CD4-positive, alpha-beta T cell (primary cell): ENCODE measurements at regions not wholly inside any gene's neighbourhood (a gene's known extent, or its start where the extent isn't known, plus 50 kb on each side); places are given as distances from the start of the nearest gene placed in this dataset.

Experiments used
- ATAC-seq: fragments of 200-7000 bp; cut with Tn5 transposase; one replicate; pipeline ENCODE4 v1.10.0; 2022; ENCODE audit warnings: mild to moderate bottlenecking; ENCODE audit not compliant: poor library complexity
- CTCF ChIA-PET: fragments of 350-600 bp; sonication (Branson Sonifier 250); formaldehyde crosslinking; loops from one replicate; lab custom pipeline; 2021; ENCODE audit warnings: antibody characterized with exemption, inconsistent platforms; lab: Charles Lee
- POLR2A ChIA-PET: fragments of 350-600 bp; sonication (Branson Sonifier 250); formaldehyde crosslinking; loops from one replicate; lab custom pipeline; 2021; ENCODE audit warnings: antibody characterized with exemption, inconsistent platforms; lab: Charles Lee
- DNase-seq, 14 experiments: peaks; one replicate each; pipeline ENCODE4 v3.0.0-alpha.2; 2013 to 2020; ENCODE audit warnings: mixed read lengths in 2 of 14
- H3K27ac ChIP-seq, 2 donors: one replicate each; pipeline versions ENCODE4 v1.5.1 to v1.7.0; 2013; ENCODE audit warnings: low read length in 2 of 2, low read depth in 1 of 2, mild to moderate bottlenecking in 1 of 2
- H3K27me3 ChIP-seq, 2 experiments: 1 replicate in 1 of 2; 2 replicates in 1 of 2; pipeline versions ENCODE4 v1.6.1 to v1.7.0; 2013; ENCODE audit warnings: low read length in 2 of 2, control low read depth in 1 of 2, mild to moderate bottlenecking in 1 of 2, moderate library complexity in 1 of 2; ENCODE audit not compliant: insufficient read depth in 2 of 2, control insufficient read depth in 1 of 2
- H3K36me3 ChIP-seq: one replicate; pipeline ENCODE4 v1.6.1; 2013; ENCODE audit warnings: low read length, control low read depth; ENCODE audit not compliant: insufficient read depth
- H3K4me1 ChIP-seq: one replicate; pipeline ENCODE4 v1.6.1; 2013; ENCODE audit warnings: low read length, control low read depth; ENCODE audit not compliant: insufficient read depth
- H3K4me3 ChIP-seq: one replicate; pipeline ENCODE4 v1.5.1; 2013; ENCODE audit warnings: mild to moderate bottlenecking, low read length, moderate library complexity
- H3K9me3 ChIP-seq, 2 experiments: 1 replicate in 1 of 2; 2 replicates in 1 of 2; pipeline versions ENCODE4 v1.6.1 to v1.7.0; 2013; ENCODE audit warnings: low read length in 2 of 2, mild to moderate bottlenecking in 2 of 2, control low read depth in 1 of 2, moderate library complexity in 1 of 2; ENCODE audit not compliant: control insufficient read depth in 1 of 2, insufficient read depth in 1 of 2
- H3K27ac Mint-ChIP-seq: one replicate; pipeline ENCODE4 v1.8.0; 2020; ENCODE audit warnings: mixed read lengths
- H3K27me3 Mint-ChIP-seq: one replicate; pipeline ENCODE4 v1.8.0; 2021; ENCODE audit warnings: mixed read lengths
- H3K36me3 Mint-ChIP-seq: one replicate; pipeline ENCODE4 v1.8.0; 2021; ENCODE audit warnings: low read depth, mixed read lengths
- H3K4me1 Mint-ChIP-seq: one replicate; pipeline ENCODE4 v1.8.0; 2021; ENCODE audit warnings: low read depth, mixed read lengths
- H3K4me3 Mint-ChIP-seq: one replicate; pipeline ENCODE4 v1.8.0; 2020; ENCODE audit warnings: mild to moderate bottlenecking, mixed read lengths
- H3K9me3 Mint-ChIP-seq: one replicate; pipeline ENCODE4 v1.8.0; 2020; ENCODE audit warnings: mixed read lengths
- CTCF ChIP-seq: fragments of 200-600 bp; IDR thresholded peaks from one replicate; pipeline ENCODE4 v1.8.0; 2022; ENCODE audit warnings: antibody characterized with exemption, mild to moderate bottlenecking
- intact Hi-C, 2 experiments: fragments of 100-400 bp; cut with DNase I in 1 of 2; cut with micrococcal nuclease in 1 of 2; formaldehyde crosslinking; loops; one replicate each; pipeline versions ENCODE4 v1.15.1 to v1.9.0; 2023 to 2025; cut with DNase I, micrococcal nuclease

GRCh38 chr16:65219786-65220185 is 97.9 kb upstream of the CDH11 start:
- Mint-ChIP-seq H3K4me1 (no peaks in the 10 kb centered on the region), H3K27ac (no peak overlapping the region), H3K36me3 (no peaks in the 10 kb centered on the region), H3K4me3 (no peak overlapping the region), H3K27me3 (no peaks in the 10 kb centered on the region), H3K9me3 (peaks cover 4% of the 10 kb centered on the region)
- intact Hi-C loops: no loop called here
- POLR2A ChIA-PET: no interaction called here
- H3K4me1 ChIP-seq: no peaks in the 10 kb centered on the region
- TF ChIP-seq CTCF: no peak
- CTCF ChIA-PET: no interaction called here
- H3K27me3 ChIP-seq: no peaks in the 10 kb centered on the region
- H3K9me3 ChIP-seq: no peaks in the 10 kb centered on the region
- no peak overlapping the region for H3K4me3 ChIP-seq
- no peak overlapping the region for H3K27ac ChIP-seq
- H3K36me3 ChIP-seq: no peaks in the 10 kb centered on the region
- ATAC-seq (no peak), DNase-seq (no peak)

- H3K4me1 ChIP-seq: no peaks in the 10 kb centered on the region
- no peaks in the 10 kb centered on the region for H3K36me3 ChIP-seq
- Mint-ChIP-seq H3K4me1 (no peaks in the 10 kb centered on the region), H3K36me3 (no peaks in the 10 kb centered on the region), H3K9me3 (peaks cover 4% of the 10 kb centered on the region), H3K4me3 (no peak overlapping the region), H3K27me3 (no peaks in the 10 kb centered on the region), H3K27ac (no peak overlapping the region)
- no peak for ATAC-seq
- ChIA-PET CTCF (no interaction called here), POLR2A (no interaction called here)
- no peak for TF ChIP-seq CTCF
- no peak for DNase-seq
- H3K4me3 ChIP-seq: no peak overlapping the region
- no peaks in the 10 kb centered on the region for H3K9me3 ChIP-seq
- intact Hi-C loops: no loop called here
- H3K27me3 ChIP-seq: no peaks in the 10 kb centered on the region
- no peak overlapping the region for H3K27ac ChIP-seq
Observed at GRCh38 chr16:65218348-65218747, 96.5 kb upstream of the CDH11 start.

- Mint-ChIP-seq H3K9me3 (peaks cover 4% of the 10 kb centered on the region), H3K4me1 (no peaks in the 10 kb centered on the region), H3K27ac (no peak overlapping the region), H3K4me3 (no peak overlapping the region), H3K36me3 (no peaks in the 10 kb centered on the region), H3K27me3 (no peaks in the 10 kb centered on the region)
- no peaks in the 10 kb centered on the region for H3K36me3 ChIP-seq
- no peak for DNase-seq
- no peak overlapping the region for H3K4me3 ChIP-seq
- ATAC-seq: no peak
- no peaks in the 10 kb centered on the region for H3K4me1 ChIP-seq
- H3K27ac ChIP-seq: no peak overlapping the region
- intact Hi-C loops: no loop called here
- TF ChIP-seq CTCF: no peak
- H3K27me3 ChIP-seq: no peaks in the 10 kb centered on the region
- no peaks in the 10 kb centered on the region for H3K9me3 ChIP-seq
- ChIA-PET POLR2A (no interaction called here), CTCF (no interaction called here)
Observed at GRCh38 chr16:65213866-65214595, 92.2 kb upstream of the CDH11 start.
